GM19438 (cell line): ENCODE measurements at regions not wholly inside any gene's neighbourhood (a gene's known extent, or its start where the extent isn't known, plus 50 kb on each side); places are given as distances from the start of the nearest gene placed in this dataset.
"Not testable (repeated sequence)": the region's sequence is repeated elsewhere in the genome, so short reads cannot be mapped to it uniquely, and the experiment has no call there.

ENCODE experiments used
- ATAC-seq: cut with Tn5 transposase; IDR thresholded peaks from one replicate; pipeline ENCODE4 v1.9.1; 2021; ENCODE audit warnings: low read depth; ENCODE audit not compliant: unreplicated experiment

GRCh38 chr11:16542353-16542752 is 186.0 kb upstream of the SOX6 start:
- ATAC-seq: no peak

GRCh38 chr11:16536513-16536912 is 180.2 kb upstream of the SOX6 start:
- ATAC-seq: no peak

GRCh38 chr11:16528639-16529038 is 172.3 kb upstream of the SOX6 start:
- no peak for ATAC-seq

- ATAC-seq: no peak
Observed at GRCh38 chr11:16527525-16528246, 171.3 kb upstream of the SOX6 start.

- no peak for ATAC-seq
Observed at GRCh38 chr11:16526947-16527346, 170.6 kb upstream of the SOX6 start.

GRCh38 chr11:16520713-16521112 is 164.4 kb upstream of the SOX6 start:
- not testable (repeated sequence) for ATAC-seq

- peak; percentile 96 for ATAC-seq
Observed at GRCh38 chr11:16512899-16513241, 156.5 kb upstream of the SOX6 start.

GRCh38 chr11:16512198-16512898 is 156.0 kb upstream of the SOX6 start:
- ATAC-seq: no peak

GRCh38 chr11:16511116-16512114 is 155.1 kb upstream of the SOX6 start:
- no peak for ATAC-seq

GRCh38 chr11:16505481-16505880 is 149.1 kb upstream of the SOX6 start:
- ATAC-seq: no peak

GRCh38 chr11:16503891-16504290 is 147.5 kb upstream of the SOX6 start:
- not testable (repeated sequence) for ATAC-seq

GRCh38 chr11:16494918-16495691 is 138.8 kb upstream of the SOX6 start:
- ATAC-seq: no peak

GRCh38 chr11:16484434-16484833 is 128.1 kb upstream of the SOX6 start:
- no peak for ATAC-seq

GRCh38 chr11:16474659-16475058 is 118.3 kb upstream of the SOX6 start:
- ATAC-seq: no peak

GRCh38 chr11:16469968-16470367 is 113.6 kb upstream of the SOX6 start:
- no peak for ATAC-seq

- ATAC-seq: no peak
Observed at GRCh38 chr11:16468735-16469453, 112.5 kb upstream of the SOX6 start.

GRCh38 chr11:16460508-16460907 is 104.2 kb upstream of the SOX6 start:
- ATAC-seq: no peak

- no peak for ATAC-seq
Observed at GRCh38 chr11:16456366-16456765, 100.0 kb upstream of the SOX6 start.

- no peak for ATAC-seq
Observed at GRCh38 chr11:16454289-16454863, 98.0 kb upstream of the SOX6 start.
